22Rv1 (cell line): ENCODE measurements at regions not wholly inside any gene's neighbourhood (a gene's known extent, or its start where the extent isn't known, plus 50 kb on each side); places are given as distances from the start of the nearest gene placed in this dataset.

Experiments used
- ZFX ChIP-seq: fragments of 450-650 bp; IDR thresholded peaks from 2 replicates; pipeline ENCODE4 v1.6.1; 2017; ENCODE audit warnings: antibody characterized with exemption, borderline replicate concordance
- TF ChIP-seq, protein P1 (sequence below): fragments of 450-650 bp; IDR thresholded peaks from 2 replicates; pipeline ENCODE4 v1.5.1; 2017; ENCODE audit warnings: mild to moderate bottlenecking

GRCh38 chr1:59025898-59026426, 242.1 kb upstream of the JUN start:
- TF ChIP-seq, protein P1, sequence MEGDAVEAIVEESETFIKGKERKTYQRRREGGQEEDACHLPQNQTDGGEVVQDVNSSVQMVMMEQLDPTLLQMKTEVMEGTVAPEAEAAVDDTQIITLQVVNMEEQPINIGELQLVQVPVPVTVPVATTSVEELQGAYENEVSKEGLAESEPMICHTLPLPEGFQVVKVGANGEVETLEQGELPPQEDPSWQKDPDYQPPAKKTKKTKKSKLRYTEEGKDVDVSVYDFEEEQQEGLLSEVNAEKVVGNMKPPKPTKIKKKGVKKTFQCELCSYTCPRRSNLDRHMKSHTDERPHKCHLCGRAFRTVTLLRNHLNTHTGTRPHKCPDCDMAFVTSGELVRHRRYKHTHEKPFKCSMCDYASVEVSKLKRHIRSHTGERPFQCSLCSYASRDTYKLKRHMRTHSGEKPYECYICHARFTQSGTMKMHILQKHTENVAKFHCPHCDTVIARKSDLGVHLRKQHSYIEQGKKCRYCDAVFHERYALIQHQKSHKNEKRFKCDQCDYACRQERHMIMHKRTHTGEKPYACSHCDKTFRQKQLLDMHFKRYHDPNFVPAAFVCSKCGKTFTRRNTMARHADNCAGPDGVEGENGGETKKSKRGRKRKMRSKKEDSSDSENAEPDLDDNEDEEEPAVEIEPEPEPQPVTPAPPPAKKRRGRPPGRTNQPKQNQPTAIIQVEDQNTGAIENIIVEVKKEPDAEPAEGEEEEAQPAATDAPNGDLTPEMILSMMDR: no peak
- no peak for TF ChIP-seq ZFX
